Activated CD4-positive, alpha-beta memory T cell treated with anti-CD3 and anti-CD28 coated beads for 36 hours (primary cell): ENCODE measurements at regions not wholly inside any gene's neighbourhood (a gene's known extent, or its start where the extent isn't known, plus 50 kb on each side); places are given as distances from the start of the nearest gene placed in this dataset.
"Not testable (repeated sequence)": the region's sequence is repeated elsewhere in the genome, so short reads cannot be mapped to it uniquely, and the experiment has no call there.

ENCODE experiments used
- CTCF ChIA-PET: fragments of 350-600 bp; sonication (Branson Sonifier 250); formaldehyde crosslinking; loops from one replicate; lab custom pipeline; 2021; ENCODE audit warnings: antibody characterized with exemption, inconsistent platforms; lab: Charles Lee
- POLR2A ChIA-PET: fragments of 350-600 bp; sonication (Branson Sonifier 250); formaldehyde crosslinking; loops from one replicate; lab custom pipeline; 2021; ENCODE audit warnings: antibody characterized with exemption; lab: Charles Lee
- DNase-seq: peaks from one replicate; pipeline ENCODE4 v3.0.0-alpha.2; 2020
- H3K27ac Mint-ChIP-seq: one replicate; pipeline ENCODE4 v1.8.0; 2021; ENCODE audit warnings: mixed read lengths
- H3K27me3 Mint-ChIP-seq: one replicate; pipeline ENCODE4 v1.8.0; 2021; ENCODE audit warnings: mixed read lengths
- H3K36me3 Mint-ChIP-seq: one replicate; pipeline ENCODE4 v1.8.0; 2021; ENCODE audit warnings: mixed read lengths
- H3K4me1 Mint-ChIP-seq: one replicate; pipeline ENCODE4 v1.8.0; 2021; ENCODE audit warnings: low read depth, mixed read lengths
- H3K4me3 Mint-ChIP-seq: one replicate; pipeline ENCODE4 v1.8.0; 2021; ENCODE audit warnings: mild to moderate bottlenecking, mixed read lengths
- H3K9me3 Mint-ChIP-seq: one replicate; pipeline ENCODE4 v1.8.0; 2021; ENCODE audit warnings: mixed read lengths
- intact Hi-C: fragments of 100-400 bp; cut with micrococcal nuclease; formaldehyde crosslinking; loops from one replicate; pipeline ENCODE4 v1.15.1; 2023

GRCh38 chrY:8809076-8809475 lies 528.2 kb upstream of the TSPY4 start:
- POLR2A ChIA-PET = no interaction called here
- H3K27me3 Mint-ChIP-seq = peaks cover 4% of the 10 kb centered on the region

GRCh38 chrY:8814143-8814542 lies 523.1 kb upstream of the TSPY4 start:
- Mint-ChIP-seq H3K4me1 (no peaks in the 10 kb centered on the region), H3K27ac (no peak overlapping the region), H3K4me3 (no peak overlapping the region), H3K9me3 (no peaks in the 10 kb centered on the region), H3K36me3 (no peaks in the 10 kb centered on the region), H3K27me3 (peaks cover 4% of the 10 kb centered on the region)
- intact Hi-C loops = no loop called here
- POLR2A ChIA-PET = no interaction called here
- CTCF ChIA-PET = no interaction called here
- no peak for DNase-seq

More at GRCh38 chrY:8809076-8809475, 528.2 kb upstream of the TSPY4 start:
- DNase-seq = no peak
- Mint-ChIP-seq H3K4me3 (no peak overlapping the region), H3K9me3 (no peaks in the 10 kb centered on the region), H3K4me1 (no peaks in the 10 kb centered on the region), H3K36me3 (no peaks in the 10 kb centered on the region), H3K27ac (no peak overlapping the region)
- CTCF ChIA-PET = no interaction called here
- intact Hi-C loops = no loop called here

GRCh38 chrY:8815616-8816015 lies 521.6 kb upstream of the TSPY4 start:
- Mint-ChIP-seq H3K27ac (no peak overlapping the region), H3K36me3 (no peaks in the 10 kb centered on the region), H3K4me3 (no peak overlapping the region), H3K9me3 (no peaks in the 10 kb centered on the region), H3K27me3 (peaks cover 4% of the 10 kb centered on the region), H3K4me1 (no peaks in the 10 kb centered on the region)
- ChIA-PET POLR2A (no interaction called here), CTCF (no interaction called here)
- no peak for DNase-seq
- intact Hi-C loops = no loop called here

GRCh38 chrY:8820032-8820431 lies 517.2 kb upstream of the TSPY4 start:
- H3K4me3 Mint-ChIP-seq = no peak overlapping the region
- no peaks in the 10 kb centered on the region for H3K4me1 Mint-ChIP-seq
- no peak for DNase-seq
- CTCF ChIA-PET = no interaction called here
- no peaks in the 10 kb centered on the region for H3K36me3 Mint-ChIP-seq
- H3K27me3 Mint-ChIP-seq = no peaks in the 10 kb centered on the region
- no peak overlapping the region for H3K27ac Mint-ChIP-seq
- H3K9me3 Mint-ChIP-seq = no peaks in the 10 kb centered on the region
- POLR2A ChIA-PET = no interaction called here
- intact Hi-C loops = no loop called here

- no peak overlapping the region for H3K4me3 Mint-ChIP-seq
- peaks cover 4% of the 10 kb centered on the region for H3K9me3 Mint-ChIP-seq
- no peak overlapping the region for H3K27ac Mint-ChIP-seq
- H3K4me1 Mint-ChIP-seq = no peaks in the 10 kb centered on the region
- DNase-seq = no peak
- no peaks in the 10 kb centered on the region for H3K27me3 Mint-ChIP-seq
- CTCF ChIA-PET = no interaction called here
- no peaks in the 10 kb centered on the region for H3K36me3 Mint-ChIP-seq
- intact Hi-C loops = no loop called here
- POLR2A ChIA-PET = no interaction called here
These were observed 516.2 kb upstream of the TSPY4 start for GRCh38 chrY:8821106-8821505.

GRCh38 chrY:8852278-8852677 lies 485.0 kb upstream of the TSPY4 start:
- H3K27me3 Mint-ChIP-seq = no peaks in the 10 kb centered on the region
- H3K9me3 Mint-ChIP-seq = no peaks in the 10 kb centered on the region
- H3K4me3 Mint-ChIP-seq = no peak overlapping the region
- no peak overlapping the region for H3K27ac Mint-ChIP-seq
- DNase-seq = no peak
- CTCF ChIA-PET = no interaction called here
- H3K4me1 Mint-ChIP-seq = no peaks in the 10 kb centered on the region
- no peaks in the 10 kb centered on the region for H3K36me3 Mint-ChIP-seq
- intact Hi-C loops = no loop called here
- POLR2A ChIA-PET = no interaction called here

GRCh38 chrY:8888371-8888770 lies 448.9 kb upstream of the TSPY4 start:
- Mint-ChIP-seq H3K4me1 (no peaks in the 10 kb centered on the region), H3K4me3 (no peak overlapping the region), H3K27ac (no peak overlapping the region), H3K36me3 (no peaks in the 10 kb centered on the region), H3K9me3 (no peaks in the 10 kb centered on the region), H3K27me3 (no peaks in the 10 kb centered on the region)
- ChIA-PET CTCF (no interaction called here), POLR2A (no interaction called here)
- no peak for DNase-seq
- intact Hi-C loops = no loop called here

GRCh38 chrY:8897876-8898275 lies 439.4 kb upstream of the TSPY4 start:
- no peaks in the 10 kb centered on the region for H3K27me3 Mint-ChIP-seq
- H3K4me1 Mint-ChIP-seq = no peaks in the 10 kb centered on the region
- no peaks in the 10 kb centered on the region for H3K9me3 Mint-ChIP-seq
- no peak overlapping the region for H3K27ac Mint-ChIP-seq
- DNase-seq = no peak
- no peak overlapping the region for H3K4me3 Mint-ChIP-seq
- ChIA-PET POLR2A (no interaction called here), CTCF (no interaction called here)
- intact Hi-C loops = no loop called here
- H3K36me3 Mint-ChIP-seq = no peaks in the 10 kb centered on the region

GRCh38 chrY:8905141-8905540 lies 432.1 kb upstream of the TSPY4 start:
- ChIA-PET POLR2A (no interaction called here), CTCF (no interaction called here)
- no peak overlapping the region for H3K4me3 Mint-ChIP-seq
- no peaks in the 10 kb centered on the region for H3K9me3 Mint-ChIP-seq
- DNase-seq = no peak
- intact Hi-C loops = no loop called here
- H3K27ac Mint-ChIP-seq = no peak overlapping the region
- H3K36me3 Mint-ChIP-seq = no peaks in the 10 kb centered on the region
- no peaks in the 10 kb centered on the region for H3K27me3 Mint-ChIP-seq
- no peaks in the 10 kb centered on the region for H3K4me1 Mint-ChIP-seq

GRCh38 chrY:8922576-8922975 lies 414.7 kb upstream of the TSPY4 start:
- DNase-seq, POLR2A ChIA-PET, H3K9me3 Mint-ChIP-seq, H3K4me3 Mint-ChIP-seq, intact Hi-C loops, H3K36me3 Mint-ChIP-seq, H3K27me3 Mint-ChIP-seq, H3K4me1 Mint-ChIP-seq, H3K27ac Mint-ChIP-seq, CTCF ChIA-PET: not testable (repeated sequence)
